Hematopoietic multipotent progenitor cell treated with erythropoietin and hydrocortisone succinate and interleukin-3 and kit ligand, for 4 days (in vitro differentiated cells): ENCODE measurements at regions not wholly inside any gene's neighbourhood (a gene's known extent, or its start where the extent isn't known, plus 50 kb on each side); places are given as distances from the start of the nearest gene placed in this dataset.
"Not testable (repeated sequence)": the region's sequence is repeated elsewhere in the genome, so short reads cannot be mapped to it uniquely, and the experiment has no call there.

ENCODE experiments used
- DNase-seq: peaks from one replicate; pipeline ENCODE4 v3.0.0-alpha.2; 2015

DNA sequence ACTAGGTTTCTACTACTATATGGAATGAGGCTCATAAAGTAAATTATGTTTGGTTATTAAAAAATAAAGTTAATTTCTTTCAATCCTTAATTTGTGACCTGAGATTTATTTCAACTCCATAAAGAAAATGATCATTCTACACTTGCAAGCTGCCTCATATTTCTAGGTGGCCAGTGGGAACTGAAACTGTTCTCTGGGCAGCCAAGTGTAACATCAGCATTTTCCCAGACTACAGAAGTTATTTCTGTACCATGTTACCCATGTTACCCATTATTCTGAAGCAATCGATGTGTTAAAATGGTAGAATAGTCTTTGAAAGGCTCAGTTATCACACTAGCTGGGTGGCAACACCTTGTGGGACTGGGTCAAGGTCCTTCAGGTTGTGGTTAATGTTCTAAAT, 139.3 kb upstream of the FBXO11 start:
- no peak for DNase-seq

DNA sequence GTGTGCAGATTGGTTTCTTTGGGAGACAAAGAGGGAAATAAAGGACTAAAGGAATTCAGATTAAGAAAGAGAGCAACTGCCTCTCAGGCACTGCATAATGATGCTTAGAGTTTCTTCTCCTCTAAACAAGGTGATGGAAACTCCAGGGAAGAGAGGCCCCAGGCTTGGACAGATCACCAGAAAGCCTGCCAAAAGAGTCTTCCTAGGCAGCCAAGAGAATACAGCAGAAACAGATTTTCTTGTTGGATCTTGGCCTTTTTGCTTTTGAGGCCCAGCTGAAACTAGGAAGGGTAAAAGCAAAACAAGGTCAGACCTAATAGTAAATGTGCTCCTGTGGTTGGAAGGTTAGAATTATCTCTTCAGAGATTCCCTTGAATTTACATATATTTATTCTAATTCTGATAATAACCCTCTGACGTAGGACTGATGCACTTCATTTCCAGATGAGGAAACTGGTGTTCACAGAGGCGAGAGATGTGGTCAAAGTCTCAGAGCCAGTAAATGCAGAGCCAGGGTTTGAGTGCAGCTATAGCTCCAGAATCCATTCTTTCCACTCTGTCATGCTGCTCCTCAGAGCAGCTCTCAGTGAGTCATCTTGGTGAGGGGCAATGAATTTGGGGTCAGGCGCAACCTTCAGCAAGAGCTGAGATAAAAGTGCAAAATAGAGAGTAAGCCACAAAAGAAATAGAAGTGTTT, 142.3 kb upstream of the FBXO11 start:
- no peak for DNase-seq

DNA sequence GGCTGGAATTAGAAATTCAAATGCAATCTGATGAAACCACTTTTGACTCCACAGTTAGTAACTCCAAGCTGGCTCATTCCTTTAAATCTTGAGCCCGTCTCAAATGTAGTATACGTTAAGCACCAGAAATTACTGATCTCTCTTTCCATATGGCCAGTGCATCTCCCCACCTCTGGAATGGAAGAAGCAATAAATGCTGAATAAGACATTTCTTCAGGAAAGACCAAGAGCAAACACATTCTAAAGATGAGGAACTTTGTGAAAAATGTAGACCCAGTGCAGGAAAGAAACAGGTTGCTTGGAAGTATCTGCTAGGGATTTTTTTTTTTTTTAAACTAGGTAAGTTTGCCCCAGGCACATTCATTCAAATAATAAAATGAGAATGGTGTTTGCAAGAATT, 143.1 kb upstream of the FBXO11 start:
- DNase-seq = no peak

DNA sequence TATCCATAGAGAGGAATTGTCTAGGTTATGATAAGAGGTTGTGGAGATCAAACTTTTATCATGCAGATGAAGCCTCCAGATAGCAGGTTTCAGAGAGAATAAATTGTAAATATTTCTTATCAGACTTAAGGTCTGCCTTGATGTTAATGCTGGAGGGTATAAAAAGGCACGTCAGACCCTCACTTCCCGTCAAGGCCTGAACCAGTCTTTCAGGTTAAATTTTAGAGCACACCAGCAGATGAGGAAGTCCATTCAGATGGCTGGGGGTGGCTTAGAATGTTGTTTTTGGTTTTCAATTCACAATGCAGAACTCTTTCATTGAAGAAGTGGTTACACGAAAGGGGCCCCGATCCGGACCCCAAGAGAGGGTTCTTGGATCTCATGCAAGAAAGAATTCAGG, 144.4 kb upstream of the FBXO11 start:
- DNase-seq = no peak

GRCh38 chr2:48059975-48060374, 153.7 kb upstream of the FBXO11 start:
- peak; percentile 85 for DNase-seq

GRCh38 chr2:48061656-48062055, 155.4 kb upstream of the FBXO11 start:
- DNase-seq = not testable (repeated sequence)

DNA sequence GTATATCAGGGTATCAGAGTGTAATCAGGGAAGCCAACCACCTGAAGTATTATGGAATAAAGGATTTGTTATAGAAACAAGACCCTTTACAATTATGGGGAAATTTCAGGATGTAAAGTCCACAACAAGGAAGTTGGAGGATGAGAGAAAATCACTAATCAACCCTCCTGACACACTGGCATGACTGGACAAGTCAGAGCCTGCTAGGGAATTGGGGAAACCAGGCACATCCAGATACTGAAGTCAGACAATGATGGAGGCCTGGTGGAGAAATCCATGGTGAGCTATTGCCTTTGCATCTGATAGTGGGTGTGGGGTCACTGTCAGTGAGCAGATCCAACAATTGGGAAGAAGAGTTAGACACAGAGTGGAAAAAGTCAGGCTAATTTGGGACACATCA, 158.8 kb upstream of the FBXO11 start:
- DNase-seq = no peak

DNA sequence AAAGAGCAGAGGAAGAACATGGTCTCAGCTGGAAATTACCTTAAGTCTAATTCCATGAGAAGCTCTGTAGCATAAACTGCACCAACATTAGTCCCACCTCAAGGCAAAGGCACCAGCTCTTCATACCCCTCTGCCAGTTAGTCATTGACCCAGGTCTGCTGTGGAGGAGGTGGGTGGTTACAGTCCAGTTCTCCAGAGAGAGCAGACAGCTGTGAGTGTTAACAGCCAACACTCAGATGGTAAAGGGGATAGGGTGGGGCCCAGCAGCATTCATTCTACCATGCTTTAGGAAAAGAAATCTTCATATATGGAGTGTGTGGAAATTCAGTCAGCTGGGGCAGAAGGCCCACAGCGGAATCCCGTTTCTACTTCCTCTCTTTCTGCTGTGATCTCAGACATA, 159.7 kb upstream of the FBXO11 start:
- DNase-seq = peak; percentile 65

DNA sequence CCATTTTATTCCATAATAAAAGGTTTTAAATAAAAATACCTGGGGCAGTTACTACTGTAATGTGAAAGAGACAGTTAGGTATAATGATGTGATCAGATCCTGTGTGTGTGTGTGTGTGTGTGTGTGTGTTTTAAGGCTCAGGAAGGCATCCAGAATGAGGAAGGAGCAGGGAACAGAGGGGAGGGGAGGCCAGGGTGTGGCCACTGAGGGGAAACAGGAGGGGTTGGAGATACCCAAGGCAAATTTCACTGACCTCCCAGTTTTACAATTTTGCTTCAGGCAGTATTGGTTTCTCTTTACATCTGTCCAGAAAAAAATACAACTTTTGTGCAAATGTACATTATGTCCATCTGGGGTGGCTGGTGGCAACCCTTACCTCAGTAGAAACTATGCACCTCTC, 163.5 kb upstream of the FBXO11 start:
- peak; percentile 83 for DNase-seq

GRCh38 chr2:48070415-48070814, 164.1 kb upstream of the FBXO11 start:
- DNase-seq = peak; percentile 4

- DNase-seq = no peak
Observed at GRCh38 chr2:48072583-48072982, 166.3 kb upstream of the FBXO11 start.

DNA sequence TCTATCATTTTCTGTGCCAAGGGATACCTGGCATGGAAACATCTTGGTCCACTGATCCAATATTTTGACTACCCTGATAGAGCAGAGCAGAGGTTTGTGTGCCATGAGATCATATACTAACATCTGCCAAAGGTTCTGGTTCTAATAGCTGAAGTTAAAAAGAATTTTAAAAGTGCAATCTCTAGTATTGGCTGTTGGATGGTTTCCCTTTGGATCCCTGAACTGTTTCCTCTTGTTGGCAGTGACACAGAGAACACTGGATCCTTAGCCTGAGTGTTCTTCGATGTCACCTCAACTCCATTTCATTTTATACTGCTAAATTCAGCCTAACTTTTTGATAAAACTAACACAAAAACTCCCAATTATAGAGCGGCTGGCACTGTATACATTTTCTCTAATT, 169.3 kb upstream of the FBXO11 start:
- no peak for DNase-seq

- DNase-seq = peak; percentile 27
Observed at GRCh38 chr2:48080534-48081316, 174.4 kb upstream of the FBXO11 start.

DNA sequence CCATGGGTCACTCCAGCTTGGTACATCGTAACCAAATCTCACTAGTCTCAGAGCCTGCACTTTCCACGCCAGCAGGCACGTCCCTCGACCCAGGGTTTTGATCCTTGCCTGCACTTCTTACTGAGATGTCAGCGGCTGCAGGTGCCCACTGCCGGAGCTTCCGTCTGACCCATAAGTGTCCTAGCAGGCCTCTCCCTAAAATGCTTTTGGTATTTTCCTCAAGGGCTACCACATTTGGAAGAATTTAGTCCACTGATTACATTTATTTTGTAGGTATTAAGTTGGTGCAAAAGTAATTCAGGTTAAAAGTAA, 175.0 kb upstream of the FBXO11 start:
- DNase-seq = no peak

- no peak for DNase-seq
Observed at GRCh38 chr2:48085888-48086287, 179.6 kb upstream of the FBXO11 start.

GRCh38 chr2:48088994-48089393, 182.7 kb upstream of the FBXO11 start:
- DNase-seq = no peak

DNA sequence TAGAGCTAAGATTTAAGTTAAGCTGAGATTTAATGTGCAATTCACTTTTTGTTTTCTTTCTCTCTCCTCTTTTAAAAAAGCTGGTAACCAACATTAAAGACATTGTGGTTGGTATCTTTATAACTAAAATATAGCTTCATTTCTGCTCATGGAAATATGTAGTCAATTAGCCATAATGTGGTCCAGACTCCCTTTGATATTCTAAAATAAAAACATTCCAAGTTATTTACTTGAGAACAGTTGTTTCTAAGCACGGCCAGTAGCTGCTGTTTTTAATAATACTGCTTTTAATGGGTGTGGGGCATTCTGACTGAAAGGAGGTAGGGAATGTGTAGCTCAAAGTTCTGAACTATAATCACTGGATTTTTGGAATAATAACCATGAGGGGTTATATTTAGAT, 183.3 kb upstream of the FBXO11 start:
- no peak for DNase-seq

DNA sequence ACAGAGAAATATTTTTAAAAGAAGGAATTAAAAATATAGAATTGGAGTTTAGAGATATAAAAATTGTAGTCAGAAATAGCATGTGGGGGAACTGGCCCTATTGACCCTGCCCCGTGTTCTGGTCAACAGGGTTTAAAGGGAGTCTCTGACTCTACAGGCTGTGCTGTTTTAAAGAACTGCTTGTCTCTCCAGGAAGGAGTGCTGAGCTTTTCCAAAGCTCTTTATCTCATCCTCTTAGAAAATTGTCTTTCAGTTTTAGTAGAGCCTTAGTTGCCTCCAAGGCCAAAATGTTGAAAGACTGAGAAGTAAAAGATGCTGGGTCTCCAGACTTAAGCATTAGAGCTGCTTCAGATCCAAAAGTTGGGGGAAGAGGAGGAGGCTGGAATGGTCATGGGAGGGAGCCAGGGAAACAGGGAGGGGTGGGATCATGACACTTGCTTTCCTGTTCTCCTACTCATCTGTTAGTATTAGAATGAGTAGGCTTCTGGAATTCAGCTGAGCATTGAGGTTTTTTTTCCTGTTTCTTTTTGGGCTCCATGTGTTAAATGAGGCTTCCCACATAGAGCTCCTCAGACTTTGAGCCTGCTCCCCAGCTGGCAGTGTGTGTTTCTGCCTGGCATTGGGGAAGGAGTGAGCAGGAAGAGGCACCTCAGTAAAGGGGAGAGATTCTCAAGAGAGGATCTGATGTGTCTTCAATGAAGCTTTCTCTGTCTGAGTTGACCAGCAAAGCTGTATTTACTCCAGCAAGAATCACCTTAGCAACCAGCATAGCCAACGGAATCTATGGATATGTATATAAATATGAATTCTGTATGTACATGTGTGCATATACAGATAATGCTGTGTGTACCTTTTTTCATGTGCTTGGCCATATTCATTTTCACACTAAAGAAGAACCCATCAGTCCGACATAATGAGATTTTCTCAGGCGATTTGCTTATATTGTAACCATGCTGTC, 186.8 kb upstream of the FBXO11 start:
- DNase-seq = no peak

DNA sequence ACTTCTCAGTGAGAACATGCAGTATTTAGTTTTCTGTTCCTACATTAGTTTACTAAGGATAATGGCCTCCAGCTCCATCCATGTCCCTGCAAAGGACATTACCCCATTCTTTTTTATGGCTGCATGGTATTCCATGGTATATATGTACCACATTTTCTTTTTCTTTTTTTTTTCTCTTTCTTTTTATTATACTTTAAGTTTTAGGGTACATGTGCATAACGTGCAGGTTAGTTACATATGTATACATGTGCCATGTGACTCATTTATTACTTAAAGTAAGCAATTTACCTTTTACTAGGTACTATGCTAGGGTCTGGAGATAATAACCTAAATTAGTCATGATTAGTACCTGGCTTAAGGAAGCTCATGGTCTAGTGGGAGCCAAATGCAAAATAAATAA, 190.5 kb upstream of the FBXO11 start:
- DNase-seq = not testable (repeated sequence)

DNA sequence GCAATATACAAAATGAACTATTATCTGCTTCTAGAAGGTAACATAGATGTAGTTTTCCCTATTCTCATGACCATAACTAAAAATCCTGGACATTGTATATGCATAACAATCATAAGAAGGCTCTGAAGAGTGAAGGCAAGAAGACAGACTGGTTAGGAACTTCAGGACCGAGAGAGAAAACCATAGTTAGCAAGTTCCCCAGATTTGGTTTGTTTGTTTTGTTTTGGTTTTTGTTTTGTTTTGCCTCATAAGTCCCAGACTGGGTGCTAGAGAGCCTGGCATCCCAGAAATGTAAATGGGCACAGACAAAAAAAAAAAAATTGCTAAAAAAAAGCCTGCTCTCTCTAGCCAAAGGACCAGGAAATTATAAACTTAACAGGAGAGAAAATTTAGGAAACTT, 192.2 kb upstream of the FBXO11 start:
- DNase-seq = no peak

DNA sequence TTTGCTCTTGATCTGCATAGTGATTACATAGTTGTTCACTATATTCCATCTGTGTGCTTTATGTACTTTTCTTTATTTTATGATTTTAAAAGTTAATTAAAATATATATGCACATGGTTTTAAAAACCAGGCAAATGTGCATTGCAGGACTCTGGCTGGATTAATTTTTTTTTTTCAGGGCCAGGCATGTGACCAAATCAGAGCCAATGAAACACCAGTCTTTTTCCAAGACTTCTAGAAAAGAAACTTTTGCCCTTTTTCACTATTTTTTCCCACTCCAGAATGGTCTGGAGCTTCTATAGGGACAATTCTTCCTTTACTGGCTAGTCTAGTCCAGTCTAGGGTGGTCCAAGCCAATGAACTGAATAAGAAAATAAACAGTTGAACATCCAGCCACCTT, 198.1 kb upstream of the FBXO11 start:
- DNase-seq = no peak

- DNase-seq = no peak
Observed at GRCh38 chr2:48105848-48106247, 199.6 kb upstream of the FBXO11 start.

DNA sequence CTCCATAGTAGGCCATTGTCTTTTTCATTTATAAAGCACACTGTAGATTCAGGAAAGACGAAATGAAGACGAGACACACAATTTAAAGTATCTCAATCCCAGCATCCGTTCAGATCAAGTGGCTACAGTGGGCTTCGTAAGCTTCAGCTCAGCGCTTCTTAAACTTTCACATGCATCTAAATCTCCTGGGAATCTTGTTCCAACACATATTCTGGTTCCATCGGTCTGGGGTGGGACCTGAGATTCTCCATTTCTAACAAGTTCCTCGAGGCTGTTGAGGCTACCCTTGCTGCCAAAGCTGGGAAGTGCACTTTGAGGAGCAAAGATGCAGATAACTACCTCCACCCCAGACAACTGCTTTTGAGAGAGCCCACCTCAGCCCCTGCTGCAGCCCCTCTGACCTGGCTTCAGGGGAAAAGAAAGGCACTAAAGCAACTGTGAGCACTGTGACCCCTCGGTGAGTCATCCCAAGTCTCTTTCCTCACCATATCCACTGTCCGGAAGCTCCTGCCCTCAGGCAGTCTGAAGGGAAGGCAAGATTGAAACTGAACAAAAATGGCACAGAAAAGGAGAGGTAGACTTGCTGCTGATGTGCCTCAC, 201.1 kb upstream of the FBXO11 start:
- DNase-seq = no peak
